Transverse colon (tissue), 4 donors: ENCODE measurements at regions not wholly inside any gene's neighbourhood (a gene's known extent, or its start where the extent isn't known, plus 50 kb on each side); places are given as distances from the start of the nearest gene placed in this dataset.

Experiments used
- DNase-seq: peaks from one replicate; pipeline ENCODE4 v3.0.0-alpha.2; 2019
- H3K27ac ChIP-seq, 4 donors: fragments of 200-600 bp; sonication (generic); 2 replicates each; pipeline ENCODE4 v1.5.1; 2016 to 2018; ENCODE audit warnings: inconsistent platforms in 4 of 4
- H3K27me3 ChIP-seq: fragments of 200-600 bp; sonication (generic); 2 replicates; pipeline ENCODE4 v1.5.1; 2017; ENCODE audit warnings: inconsistent platforms
- H3K36me3 ChIP-seq, 4 donors: fragments of 200-600 bp; sonication (generic); 2 replicates each; pipeline ENCODE4 v1.5.1; 2017 to 2019; ENCODE audit warnings: inconsistent platforms in 4 of 4
- H3K4me1 ChIP-seq, 4 donors: fragments of 200-600 bp; sonication (generic); 2 replicates each; pipeline ENCODE4 v1.5.1; 2017 to 2020; ENCODE audit warnings: inconsistent platforms in 4 of 4
- H3K4me3 ChIP-seq, 4 donors: fragments of 200-600 bp; sonication (generic); 1 replicate in 1 of 4; 2 replicates in 3 of 4; pipeline versions ENCODE4 v1.5.1 to v1.6.1; 2017 to 2019; ENCODE audit warnings: inconsistent platforms in 4 of 4
- H3K9me3 ChIP-seq, 2 donors: fragments of 200-600 bp; sonication (generic); 2 replicates each; pipeline ENCODE4 v1.5.1; 2017 to 2019; ENCODE audit warnings: inconsistent platforms in 2 of 2
- CTCF ChIP-seq, 5 experiments: fragments of 200-600 bp in 3 of 5; fragments of 450-650 bp in 2 of 5; sonication (generic) in 3 of 5; IDR thresholded peaks; 1 replicate in 2 of 5; 2 replicates in 3 of 5; pipeline ENCODE4 v1.5.1; 2016 to 2017; ENCODE audit warnings: antibody characterized with exemption in 5 of 5, inconsistent platforms in 3 of 5, mild to moderate bottlenecking in 2 of 5, moderate library complexity in 1 of 5
- EP300 ChIP-seq: sonication (generic); formaldehyde crosslinking; IDR thresholded peaks from one replicate; pipeline ENCODE4 v1.6.1; 2017; ENCODE audit warnings: antibody characterized with exemption, low read depth
- POLR2A ChIP-seq: fragments of 450-650 bp; IDR thresholded peaks from one replicate; pipeline ENCODE4 v1.6.1; 2016; ENCODE audit warnings: antibody characterized with exemption, mild to moderate bottlenecking, moderate library complexity
- POLR2AphosphoS5 ChIP-seq, 3 donors: sonication (generic); formaldehyde crosslinking; IDR thresholded peaks; one replicate each; pipeline ENCODE4 v1.6.1; 2016; ENCODE audit warnings: antibody characterized with exemption in 3 of 3
- WGBS, 2 donors: methylation state at CpG; one replicate each; pipeline ENCODE4 v1.1.5; 2018; ENCODE audit warnings: low coverage in 1 of 2; 5-methylcytosine and 5-hydroxymethylcytosine counted together
- in situ Hi-C, 4 donors: fragments of 200-750 bp; cut with MboI; loops; one replicate each; pipeline versions ENCODE4 v1.15.0 to v1.15.1; 2017; ENCODE audit warnings: low sequenced_read_pairs in 3 of 4, low pct_ligation_motif_present in 1 of 4, low pct_unique_long_range_greater_than_20kb in 1 of 4
- intact Hi-C: fragments of 100-400 bp; cut with DNase I; formaldehyde crosslinking; loops from one replicate; pipeline ENCODE4 v1.15.1; 2023; ENCODE audit warnings: low total_unique reads

- in situ Hi-C loops, result no loop called here
- TF ChIP-seq EP300 (no peak), CTCF (IDR thresholded peaks at IDR 0.05) (no peak), POLR2A (no peak), POLR2AphosphoS5 (IDR thresholded peaks at IDR 0.05) (no peak)
- Histone ChIP-seq H3K9me3 (no peaks in the 10 kb centered on the region), H3K36me3 (no peaks in the 10 kb centered on the region), H3K4me3 (no peak overlapping the region), H3K27me3 (no peaks in the 10 kb centered on the region), H3K27ac (no peak overlapping the region), H3K4me1 (no peaks in the 10 kb centered on the region)
- 71 to 100% methylated on average over 1 of the region's 1 CpG for WGBS, 2 donors
- DNase-seq, result no peak
- intact Hi-C loops, result no loop called here
These were observed 132.9 kb upstream of the POU2AF2 start for GRCh38 chr11:111112614-111113013.

DNA sequence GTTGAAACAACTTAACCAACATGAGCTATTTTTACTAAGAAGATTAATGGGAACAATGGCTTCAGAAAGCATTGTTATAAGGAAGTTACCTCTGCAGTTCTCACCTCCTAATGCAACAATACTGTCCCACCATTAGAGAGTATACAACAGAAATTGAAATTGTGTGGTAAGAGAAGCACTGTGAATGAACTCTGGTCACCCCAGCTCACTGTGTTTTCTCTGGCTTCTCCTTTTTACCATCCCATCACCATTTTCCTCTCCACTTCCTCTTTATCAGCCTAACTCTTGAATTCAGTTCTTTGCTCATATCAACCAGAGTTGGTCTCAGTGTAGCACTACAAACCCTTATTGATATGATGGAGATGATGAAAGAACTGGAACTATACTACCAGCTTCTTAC is 138.0 kb upstream of the POU2AF2 start:
- in situ Hi-C loops, result no loop called here
- no peak for DNase-seq
- H3K27me3 ChIP-seq, result no peaks in the 10 kb centered on the region
- no peak overlapping the region for H3K27ac ChIP-seq
- H3K9me3 ChIP-seq, result no peaks in the 10 kb centered on the region
- H3K4me1 ChIP-seq, result no peaks in the 10 kb centered on the region
- no peak overlapping the region for H3K4me3 ChIP-seq
- intact Hi-C loops, result no loop called here
- no peaks in the 10 kb centered on the region for H3K36me3 ChIP-seq
- TF ChIP-seq CTCF (IDR thresholded peaks at IDR 0.05), result no peak
- TF ChIP-seq POLR2AphosphoS5 (IDR thresholded peaks at IDR 0.05), result no peak
- no peak for TF ChIP-seq EP300
- no peak for TF ChIP-seq POLR2A

GRCh38 chr11:111106641-111107040 is 138.9 kb upstream of the POU2AF2 start:
- WGBS, 2 donors, result 90 to 92% methylated on average over 1 to 2 of the region's 2 CpGs
- no peak for DNase-seq
- H3K9me3 ChIP-seq, result no peaks in the 10 kb centered on the region
- in situ Hi-C loops, result no loop called here
- intact Hi-C loops, result no loop called here
- TF ChIP-seq POLR2AphosphoS5 (IDR thresholded peaks at IDR 0.05) (no peak), EP300 (no peak), POLR2A (no peak), CTCF (IDR thresholded peaks at IDR 0.05) (no peak)
- no peak overlapping the region for H3K27ac ChIP-seq
- no peaks in the 10 kb centered on the region for H3K4me1 ChIP-seq
- no peak overlapping the region for H3K4me3 ChIP-seq
- no peaks in the 10 kb centered on the region for H3K27me3 ChIP-seq
- no peaks in the 10 kb centered on the region for H3K36me3 ChIP-seq

- H3K27me3 ChIP-seq, result no peaks in the 10 kb centered on the region
- intact Hi-C loops, result no loop called here
- DNase-seq, result no peak
These were observed 140.0 kb upstream of the POU2AF2 start for GRCh38 chr11:111105566-111105965.

More at GRCh38 chr11:111105566-111105965, 140.0 kb upstream of the POU2AF2 start:
- Histone ChIP-seq H3K27ac (no peak overlapping the region), H3K4me1 (no peaks in the 10 kb centered on the region), H3K9me3 (no peaks in the 10 kb centered on the region), H3K36me3 (no peaks in the 10 kb centered on the region), H3K4me3 (no peak overlapping the region)
- no peak for TF ChIP-seq POLR2A
- TF ChIP-seq EP300, result no peak
- no peak for TF ChIP-seq POLR2AphosphoS5 (IDR thresholded peaks at IDR 0.05)
- no peak for TF ChIP-seq CTCF (IDR thresholded peaks at IDR 0.05)
- WGBS, 2 donors, result 84 to 88% methylated on average over 2 of the region's 2 CpGs
- in situ Hi-C loops, result no loop called here
